DOHH2 (cell line): ENCODE measurements at regions not wholly inside any gene's neighbourhood (a gene's known extent, or its start where the extent isn't known, plus 50 kb on each side); places are given as distances from the start of the nearest gene placed in this dataset.

Experiments
- H3F3A ChIP-seq: fragments of 200-600 bp; sonication (generic), shearing (Covaris generic); 2 replicates; pipeline ENCODE4 v1.6.0; 2016; ENCODE audit warnings: antibody characterized with exemption, mild to moderate bottlenecking; ENCODE audit not compliant: control insufficient read depth, insufficient read depth
- H3K27ac ChIP-seq: fragments of 200-600 bp; sonication (generic); 2 replicates; pipeline ENCODE4 v1.5.1; 2014; ENCODE audit warnings: low read depth, mild to moderate bottlenecking, low read length, moderate library complexity
- H3K27me3 ChIP-seq: fragments of 200-600 bp; sonication (generic); 2 replicates; pipeline ENCODE4 v1.6.1; 2014; ENCODE audit warnings: mild to moderate bottlenecking, low read length, mixed read lengths; ENCODE audit not compliant: control insufficient read depth
- H3K36me3 ChIP-seq: fragments of 200-600 bp; sonication (generic); 2 replicates; pipeline ENCODE4 v1.6.1; 2014; ENCODE audit warnings: mild to moderate bottlenecking, low read length, moderate library complexity, mixed read lengths; ENCODE audit not compliant: control insufficient read depth
- H3K4me1 ChIP-seq: fragments of 200-600 bp; sonication (generic); 2 replicates; pipeline ENCODE4 v1.6.1; 2014; ENCODE audit warnings: mild to moderate bottlenecking, low read length, mixed read lengths; ENCODE audit not compliant: control insufficient read depth
- H3K4me2 ChIP-seq: fragments of 200-600 bp; sonication (generic); 2 replicates; pipeline ENCODE4 v1.6.0; 2014; ENCODE audit warnings: mild to moderate bottlenecking, low read length, moderate library complexity
- H3K4me3 ChIP-seq: fragments of 200-600 bp; sonication (generic); 2 replicates; pipeline ENCODE4 v1.5.1; 2014; ENCODE audit warnings: mild to moderate bottlenecking, low read length, mixed read lengths
- H3K79me2 ChIP-seq: fragments of 200-600 bp; sonication (generic); 2 replicates; pipeline ENCODE4 v1.6.1; 2014; ENCODE audit warnings: mild to moderate bottlenecking, low read length, mixed read lengths; ENCODE audit not compliant: control insufficient read depth
- H3K9me2 ChIP-seq: fragments of 200-600 bp; sonication (generic); replicated peaks from 2 replicates; pipeline ENCODE4 v1.6.1; 2014; ENCODE audit warnings: mild to moderate bottlenecking, low read length, mixed read lengths; ENCODE audit not compliant: control insufficient read depth
- H3K9me3 ChIP-seq: fragments of 200-600 bp; sonication (generic); 2 replicates; pipeline ENCODE4 v1.6.1; 2014; ENCODE audit warnings: antibody characterized with exemption, low read length, mixed read lengths; ENCODE audit not compliant: control insufficient read depth, insufficient read depth
- H4K20me1 ChIP-seq: fragments of 200-600 bp; sonication (generic); 2 replicates; pipeline ENCODE4 v1.6.0; 2014; ENCODE audit warnings: low read depth, mild to moderate bottlenecking, antibody characterized with exemption, low read length, moderate library complexity; ENCODE audit not compliant: control insufficient read depth, insufficient read depth
- CTCF ChIP-seq: fragments of 200-600 bp; sonication (generic); IDR thresholded peaks from one replicate; pipeline ENCODE4 v1.5.1; 2014; ENCODE audit warnings: antibody characterized with exemption, mild to moderate bottlenecking, low read depth, low read length; ENCODE audit not compliant: poor library complexity, severe bottlenecking
- EZH2phosphoT487 ChIP-seq: fragments of 200-600 bp; sonication (generic); IDR thresholded peaks from 2 replicates; pipeline ENCODE4 v1.6.1; 2017; ENCODE audit warnings: borderline replicate concordance, mild to moderate bottlenecking, antibody characterized with exemption, low read length, moderate library complexity, mixed read lengths

GRCh38 chr4:179977378-179977777 lies 2265.8 kb upstream of the TENM3 start:
- H3K9me3 ChIP-seq: no peaks in the 10 kb centered on the region
- no peaks in the 10 kb centered on the region for H3K9me2 ChIP-seq
- no peak overlapping the region for H3K4me3 ChIP-seq
- no peak overlapping the region for H3K4me2 ChIP-seq
- no peaks in the 10 kb centered on the region for H3K27me3 ChIP-seq
- H3K36me3 ChIP-seq: no peaks in the 10 kb centered on the region
- no peaks in the 10 kb centered on the region for H3F3A ChIP-seq
- H3K27ac ChIP-seq: no peak overlapping the region
- no peaks in the 10 kb centered on the region for H4K20me1 ChIP-seq
- H3K4me1 ChIP-seq: no peaks in the 10 kb centered on the region
- no peak for TF ChIP-seq CTCF
- TF ChIP-seq EZH2phosphoT487: no peak
- H3K79me2 ChIP-seq: no peaks in the 10 kb centered on the region

- H3K79me2 ChIP-seq: no peaks in the 10 kb centered on the region
- no peaks in the 10 kb centered on the region for H4K20me1 ChIP-seq
- no peaks in the 10 kb centered on the region for H3K27me3 ChIP-seq
- H3F3A ChIP-seq: no peaks in the 10 kb centered on the region
- H3K9me2 ChIP-seq: no peaks in the 10 kb centered on the region
- no peak overlapping the region for H3K27ac ChIP-seq
- H3K9me3 ChIP-seq: no peaks in the 10 kb centered on the region
- H3K4me2 ChIP-seq: no peak overlapping the region
- H3K4me1 ChIP-seq: no peaks in the 10 kb centered on the region
- TF ChIP-seq CTCF (no peak), EZH2phosphoT487 (no peak)
- H3K36me3 ChIP-seq: no peaks in the 10 kb centered on the region
- H3K4me3 ChIP-seq: no peak overlapping the region
Measured at GRCh38 chr4:179981161-179981560, 2262.0 kb upstream of the TENM3 start.

- Histone ChIP-seq H3K4me2 (peak overlapping the region; percentile 70), H3K4me1 (peaks cover 30% of the 10 kb centered on the region), H3K9me3 (peaks cover 3% of the 10 kb centered on the region; the same call in 1 of the 2 replicates), H3K27me3 (no peaks in the 10 kb centered on the region), H3K4me3 (peak overlapping the region; percentile 51), H4K20me1 (no peaks in the 10 kb centered on the region), H3K9me2 (no peaks in the 10 kb centered on the region), H3F3A (peaks cover 6% of the 10 kb centered on the region), H3K27ac (peak overlapping the region; percentile 84), H3K36me3 (peaks cover 2% of the 10 kb centered on the region; the same call in 1 of the 2 replicates), H3K79me2 (no peaks in the 10 kb centered on the region)
- TF ChIP-seq CTCF (no peak), EZH2phosphoT487 (no peak)
Measured at GRCh38 chr4:179989975-179990374, 2253.2 kb upstream of the TENM3 start.

- Histone ChIP-seq H3F3A (no peaks in the 10 kb centered on the region), H3K79me2 (no peaks in the 10 kb centered on the region), H4K20me1 (no peaks in the 10 kb centered on the region), H3K9me2 (no peaks in the 10 kb centered on the region), H3K27ac (no peak overlapping the region), H3K9me3 (no peaks in the 10 kb centered on the region), H3K27me3 (no peaks in the 10 kb centered on the region), H3K36me3 (no peaks in the 10 kb centered on the region), H3K4me1 (0 out of 2 replicates have a peak, but pooled peaks cover 3% of the 10 kb centered on the region), H3K4me3 (no peak overlapping the region), H3K4me2 (no peak overlapping the region)
- TF ChIP-seq CTCF (no peak), EZH2phosphoT487 (no peak)
Measured at GRCh38 chr4:180009316-180009715, 2233.9 kb upstream of the TENM3 start.
